Left lobe of liver (tissue), 2 donors: ENCODE measurements at regions not wholly inside any gene's neighbourhood (a gene's known extent, or its start where the extent isn't known, plus 50 kb on each side); places are given as distances from the start of the nearest gene placed in this dataset.

Source experiments
- ATAC-seq: fragments of 200-7000 bp; cut with Tn5 transposase; one replicate; pipeline ENCODE4 v1.9.1; 2020; ENCODE audit warnings: mild to moderate bottlenecking, moderate library complexity
- DNase-seq: peaks from one replicate; pipeline ENCODE4 v3.0.0-alpha.2; 2020; ENCODE audit warnings: low spot score
- donor health status: DM: no; HTN: no; CAD: no; lungs with moderate emphysema.
- donor health status: DM: no; HTN: yes; CAD: no.

- no peak for DNase-seq
- ATAC-seq, result no peak
Measured at GRCh38 chr5:17690473-17690872, 56.2 kb downstream of the TAF11L14 start.

- ATAC-seq (no peak), DNase-seq (no peak)
Measured at GRCh38 chr5:17691762-17692161, 57.5 kb downstream of the TAF11L14 start.

GRCh38 chr5:17694371-17694770 lies 60.1 kb downstream of the TAF11L14 start:
- DNase-seq (no peak), ATAC-seq (no peak)

- DNase-seq, result no peak
- no peak for ATAC-seq
Measured at GRCh38 chr5:17694914-17695313, 60.7 kb downstream of the TAF11L14 start.

GRCh38 chr5:17696627-17697026 lies 62.4 kb downstream of the TAF11L14 start:
- ATAC-seq, result no peak

GRCh38 chr5:17697671-17698070 lies 63.4 kb downstream of the TAF11L14 start:
- no peak for ATAC-seq
- no peak for DNase-seq

More at GRCh38 chr5:17696627-17697026, 62.4 kb downstream of the TAF11L14 start:
- no peak for DNase-seq

- DNase-seq (no peak), ATAC-seq (no peak)
Measured at GRCh38 chr5:17709011-17709710, 74.9 kb downstream of the TAF11L14 start.

- DNase-seq, result no peak
Measured at GRCh38 chr5:17713301-17713700, 79.0 kb downstream of the TAF11L14 start.

GRCh38 chr5:17714186-17714585 lies 79.9 kb downstream of the TAF11L14 start:
- ATAC-seq, result no peak
- no peak for DNase-seq

More at GRCh38 chr5:17713301-17713700, 79.0 kb downstream of the TAF11L14 start:
- no peak for ATAC-seq

- ATAC-seq, result no peak
- no peak for DNase-seq
Measured at GRCh38 chr5:17719592-17719991, 85.3 kb downstream of the TAF11L14 start.

GRCh38 chr5:17720071-17720470 lies 85.8 kb downstream of the TAF11L14 start:
- no peak for ATAC-seq

GRCh38 chr5:17723876-17724275 lies 89.6 kb downstream of the TAF11L14 start:
- ATAC-seq, result no peak
- no peak for DNase-seq

More at GRCh38 chr5:17720071-17720470, 85.8 kb downstream of the TAF11L14 start:
- DNase-seq, result no peak

GRCh38 chr5:17727098-17727497 lies 92.8 kb downstream of the TAF11L14 start:
- no peak for ATAC-seq

GRCh38 chr5:17730421-17730820 lies 96.2 kb downstream of the TAF11L14 start:
- DNase-seq (no peak), ATAC-seq (no peak)

More at GRCh38 chr5:17727098-17727497, 92.8 kb downstream of the TAF11L14 start:
- DNase-seq, result no peak

- no peak for ATAC-seq
Measured at GRCh38 chr5:17732351-17732923, 98.2 kb downstream of the TAF11L14 start.

GRCh38 chr5:17734011-17734410 lies 99.8 kb downstream of the TAF11L14 start:
- DNase-seq (no peak), ATAC-seq (no peak)

More at GRCh38 chr5:17732351-17732923, 98.2 kb downstream of the TAF11L14 start:
- DNase-seq, result no peak

GRCh38 chr5:17735761-17736160 lies 101.5 kb downstream of the TAF11L14 start:
- DNase-seq (no peak), ATAC-seq (no peak)

- DNase-seq (no peak), ATAC-seq (no peak)
Measured at GRCh38 chr5:17737092-17737491, 102.8 kb downstream of the TAF11L14 start.

- no peak for ATAC-seq
Measured at GRCh38 chr5:17738446-17738845, 104.2 kb downstream of the TAF11L14 start.

GRCh38 chr5:17743580-17744435 lies 109.5 kb downstream of the TAF11L14 start:
- ATAC-seq (no peak), DNase-seq (no peak)

More at GRCh38 chr5:17738446-17738845, 104.2 kb downstream of the TAF11L14 start:
- no peak for DNase-seq

- ATAC-seq (no peak), DNase-seq (no peak)
Measured at GRCh38 chr5:17748201-17748600, 113.9 kb downstream of the TAF11L14 start.

GRCh38 chr5:17748941-17749340 lies 114.7 kb downstream of the TAF11L14 start:
- no peak for DNase-seq
- no peak for ATAC-seq
